NCI-H345 (cell line): ENCODE measurements at regions not wholly inside any gene's neighbourhood (a gene's known extent, or its start where the extent isn't known, plus 50 kb on each side); places are given as distances from the start of the nearest gene placed in this dataset.
A peak's percentile ranks its signal among the peaks of the same experiment; 100 is the strongest.
"Not testable (repeated sequence)": the region's sequence is repeated elsewhere in the genome, so short reads cannot be mapped to it uniquely, and the experiment has no call there.

ENCODE experiments used
- DNase-seq: peaks from one replicate; lab custom pipeline; 2025; lab: John Stamatoyannopoulos, UW

- no peak for DNase-seq
These were observed 199.1 kb downstream of the FZD1 start for GRCh38 chr7:91463330-91463729.

- no peak for DNase-seq
These were observed 201.4 kb downstream of the FZD1 start for GRCh38 chr7:91465595-91466061.

DNA sequence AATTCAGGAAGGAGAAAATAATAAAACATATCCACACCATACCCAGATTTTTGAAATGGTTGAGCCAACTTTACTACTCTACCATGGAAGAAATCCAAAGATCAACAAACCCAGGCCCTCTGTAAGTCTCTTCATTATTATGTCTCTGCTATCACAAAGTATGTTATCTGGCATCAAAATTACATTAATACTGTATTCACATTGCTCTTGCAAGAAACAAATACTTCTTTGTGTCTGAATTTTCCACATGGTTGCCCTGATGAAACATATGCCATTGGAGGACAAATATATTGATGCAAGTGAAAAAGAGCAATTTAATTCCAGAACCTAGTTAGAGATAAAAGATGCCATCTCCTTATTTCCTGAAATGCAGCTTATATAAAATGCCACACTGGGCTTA is 204.0 kb downstream of the FZD1 start:
- no peak for DNase-seq

- no peak for DNase-seq
These were observed 209.4 kb downstream of the FZD1 start for GRCh38 chr7:91473619-91474018.

DNA sequence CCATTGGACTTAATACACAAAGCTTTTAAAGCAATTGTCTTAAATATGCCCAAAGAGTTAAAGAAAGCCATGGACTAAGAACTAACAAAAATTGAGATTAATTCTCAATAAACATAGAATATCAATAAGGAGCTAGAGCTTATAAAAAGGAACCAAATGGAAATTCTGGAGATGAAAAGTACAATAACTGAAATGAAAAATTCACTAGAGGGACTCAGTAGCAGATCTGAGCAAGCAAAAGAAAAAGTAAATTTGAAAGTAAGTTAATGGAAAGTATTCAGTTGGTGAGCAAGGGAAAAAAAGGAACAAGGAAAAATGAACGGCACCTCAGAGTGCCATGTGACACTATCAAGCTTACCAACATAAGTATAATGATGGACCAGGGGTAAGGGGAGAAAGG is 209.8 kb downstream of the FZD1 start:
- DNase-seq: no peak

- DNase-seq: not testable (repeated sequence)
These were observed 216.2 kb downstream of the FZD1 start for GRCh38 chr7:91480470-91480869.

DNA sequence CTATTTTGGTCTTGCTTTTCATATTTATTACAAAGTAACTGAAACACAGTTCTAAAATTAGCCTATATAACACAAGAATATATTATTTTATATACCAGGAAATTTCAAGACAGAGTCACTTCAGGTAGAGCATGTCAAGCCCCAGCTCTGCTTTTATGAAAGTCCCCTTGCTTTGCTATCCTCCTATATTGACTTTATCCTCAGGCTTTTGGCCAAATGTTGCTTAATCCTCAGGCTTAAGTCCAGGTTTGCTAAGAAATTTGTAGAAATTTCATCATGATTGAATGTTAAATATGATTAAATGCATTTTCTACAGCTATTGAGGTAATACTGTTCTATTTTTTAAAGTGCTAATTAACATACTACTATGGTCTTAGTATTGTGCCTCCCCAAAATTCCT is 227.6 kb downstream of the FZD1 start:
- no peak for DNase-seq

DNA sequence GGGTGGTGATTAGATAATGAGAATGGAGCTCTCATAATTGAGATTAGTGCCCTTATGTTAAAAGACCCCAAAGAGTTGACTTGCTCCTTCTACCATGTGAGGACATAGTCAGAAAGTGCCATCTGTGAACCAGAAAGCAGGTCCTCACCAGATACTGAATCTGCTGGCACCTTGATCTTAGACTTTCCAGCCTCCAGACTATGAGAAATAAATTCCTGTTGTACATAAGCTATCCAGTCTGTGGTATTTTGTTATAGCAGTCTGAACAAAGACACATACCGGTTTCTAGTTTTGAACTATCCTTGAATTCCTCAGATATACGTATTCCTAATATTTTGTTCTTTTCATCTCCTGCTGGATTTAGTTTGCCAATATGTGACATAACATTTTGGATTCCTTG is 228.1 kb downstream of the FZD1 start:
- DNase-seq: no peak

DNA sequence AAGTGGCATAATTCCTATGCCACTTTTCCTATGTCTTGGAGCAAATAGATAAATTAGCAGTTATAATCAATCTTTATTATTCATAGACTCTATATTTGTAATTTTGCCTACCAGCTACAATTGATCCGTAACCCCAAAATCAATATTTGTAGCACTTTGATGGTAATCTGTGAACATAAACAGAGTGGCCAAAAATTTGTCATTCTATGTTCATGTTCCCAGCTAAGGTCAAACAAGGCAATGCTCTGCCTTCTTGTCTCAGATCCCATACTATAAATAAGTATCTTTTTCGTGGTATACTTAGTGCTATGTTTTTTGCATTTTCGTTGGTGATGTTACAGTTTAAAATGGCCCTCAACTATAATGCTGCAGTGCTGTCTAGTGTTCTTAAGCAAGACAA is 228.5 kb downstream of the FZD1 start:
- DNase-seq: no peak

DNA sequence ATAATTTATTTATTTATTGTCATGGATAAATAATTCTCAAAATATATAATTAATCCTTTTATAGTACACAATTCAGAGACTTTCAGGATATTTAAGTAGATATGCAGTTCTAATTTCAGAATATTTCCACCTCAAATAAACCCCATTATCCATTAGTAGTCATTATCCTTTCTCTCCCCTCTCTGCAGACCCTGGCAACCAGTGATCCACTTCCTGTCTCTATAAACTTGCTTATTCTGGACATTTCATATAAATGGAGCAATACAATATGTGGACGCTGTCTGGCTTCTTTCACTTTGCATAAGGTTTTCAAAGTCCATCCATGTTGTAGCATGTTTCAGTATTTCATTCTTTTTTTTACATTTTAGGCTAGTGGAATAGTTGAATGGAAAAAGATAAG is 230.2 kb downstream of the FZD1 start:
- DNase-seq: no peak

GRCh38 chr7:91496251-91496820 is 232.1 kb downstream of the FZD1 start:
- DNase-seq: no peak

DNA sequence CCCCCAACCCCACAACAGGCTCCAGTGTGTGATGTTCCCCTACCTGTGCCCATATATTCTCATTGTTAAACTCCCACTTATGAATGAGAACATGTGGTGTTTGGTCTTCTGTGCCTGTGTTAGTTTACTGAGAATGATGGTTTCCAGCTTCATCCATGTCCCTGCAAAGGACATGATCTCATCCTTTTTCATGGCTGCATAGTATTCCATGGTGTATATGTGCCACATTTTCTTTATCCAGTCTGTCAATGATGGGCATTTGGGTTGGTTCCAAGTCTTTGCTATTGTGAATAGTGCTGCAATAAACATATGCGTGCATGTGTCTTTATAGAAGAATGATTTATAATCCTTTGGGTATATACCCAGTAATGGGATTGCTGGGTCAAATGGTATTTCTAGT is 233.0 kb downstream of the FZD1 start:
- DNase-seq: not testable (repeated sequence)

- no peak for DNase-seq
These were observed 239.8 kb downstream of the FZD1 start for GRCh38 chr7:91503934-91504555.

DNA sequence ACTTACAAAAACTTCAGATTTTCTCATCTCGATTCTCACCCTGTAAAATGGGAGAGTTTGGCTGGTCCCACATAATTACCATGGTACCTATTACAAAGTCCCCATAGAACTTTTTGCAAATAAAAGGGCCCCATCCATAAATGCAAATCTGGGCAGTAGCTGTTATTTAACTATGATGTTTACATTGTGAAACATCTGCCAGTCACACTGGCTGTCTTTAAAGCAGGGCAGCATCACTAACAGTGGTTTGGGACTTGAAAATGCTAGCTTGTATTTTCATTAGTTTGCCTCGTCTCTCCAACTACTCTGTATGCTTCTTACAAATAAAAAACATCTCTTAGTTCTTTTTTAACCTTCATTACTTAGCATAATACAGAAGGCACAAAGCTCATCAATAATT is 240.7 kb downstream of the FZD1 start:
- peak; percentile 29 for DNase-seq

DNA sequence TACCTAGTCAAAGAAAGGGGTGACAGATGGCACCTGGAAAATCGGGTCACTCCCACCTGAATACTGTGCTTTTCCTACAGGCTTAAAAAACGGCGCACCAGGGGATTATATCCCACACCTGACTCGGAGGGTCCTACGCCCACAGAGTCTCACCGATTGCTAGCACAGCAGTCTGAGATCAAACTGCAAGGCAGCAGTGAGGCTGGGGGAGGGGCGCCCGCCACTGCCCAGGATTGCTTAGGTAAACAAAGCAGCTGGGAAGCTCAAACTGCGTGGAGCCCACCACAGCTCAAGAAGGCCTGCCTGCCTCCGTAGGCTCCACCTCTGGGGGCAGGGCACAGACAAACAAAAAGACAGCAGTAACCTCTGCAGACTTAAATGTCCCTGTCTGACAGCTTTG is 242.7 kb downstream of the FZD1 start:
- DNase-seq: not testable (repeated sequence)

GRCh38 chr7:91511861-91512260 is 247.6 kb downstream of the FZD1 start:
- DNase-seq: not testable (repeated sequence)

DNA sequence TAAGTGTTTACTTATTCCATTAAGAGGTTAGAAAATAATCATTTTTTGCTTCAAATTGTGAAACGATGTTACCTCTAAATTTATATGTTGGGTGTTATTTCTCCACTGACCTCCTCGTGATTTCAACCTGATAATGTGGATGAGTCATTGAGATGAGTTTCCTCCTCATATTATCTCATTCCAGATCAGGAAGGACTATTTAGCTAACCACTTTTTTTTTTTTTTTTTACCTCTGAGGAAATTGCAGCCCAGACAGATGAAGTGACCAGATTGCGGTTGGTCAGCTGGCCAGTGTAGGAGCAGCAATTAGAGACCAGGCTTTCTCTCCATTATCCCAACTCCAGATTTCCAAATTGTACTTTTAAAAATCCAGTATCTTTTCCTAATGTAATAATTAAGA is 248.7 kb downstream of the FZD1 start:
- DNase-seq: no peak

- DNase-seq: no peak
These were observed 250.4 kb downstream of the FZD1 start for GRCh38 chr7:91514591-91514990.

DNA sequence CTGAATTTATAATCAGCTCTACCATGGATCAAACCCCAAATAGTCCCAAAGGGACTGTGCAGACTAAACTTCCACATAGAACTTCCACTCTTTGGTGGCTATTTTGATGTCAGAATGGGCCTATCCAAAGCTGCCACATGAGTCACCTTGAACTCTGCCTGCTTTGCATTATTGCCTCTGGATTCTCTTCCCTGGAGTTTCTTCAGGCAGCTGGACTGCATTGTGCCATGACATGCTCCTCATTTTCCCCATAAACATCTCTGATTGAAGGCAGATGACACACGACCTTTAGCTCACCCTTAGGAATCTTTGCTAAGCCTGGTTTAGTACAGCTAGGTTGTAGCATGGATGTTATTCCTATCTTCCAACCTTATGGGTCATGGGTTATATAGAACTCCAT is 251.7 kb downstream of the FZD1 start:
- no peak for DNase-seq

GRCh38 chr7:91517201-91517785 is 253.1 kb downstream of the FZD1 start:
- DNase-seq: peak; percentile 57

- DNase-seq: no peak
These were observed 253.8 kb downstream of the FZD1 start for GRCh38 chr7:91518058-91518457.

DNA sequence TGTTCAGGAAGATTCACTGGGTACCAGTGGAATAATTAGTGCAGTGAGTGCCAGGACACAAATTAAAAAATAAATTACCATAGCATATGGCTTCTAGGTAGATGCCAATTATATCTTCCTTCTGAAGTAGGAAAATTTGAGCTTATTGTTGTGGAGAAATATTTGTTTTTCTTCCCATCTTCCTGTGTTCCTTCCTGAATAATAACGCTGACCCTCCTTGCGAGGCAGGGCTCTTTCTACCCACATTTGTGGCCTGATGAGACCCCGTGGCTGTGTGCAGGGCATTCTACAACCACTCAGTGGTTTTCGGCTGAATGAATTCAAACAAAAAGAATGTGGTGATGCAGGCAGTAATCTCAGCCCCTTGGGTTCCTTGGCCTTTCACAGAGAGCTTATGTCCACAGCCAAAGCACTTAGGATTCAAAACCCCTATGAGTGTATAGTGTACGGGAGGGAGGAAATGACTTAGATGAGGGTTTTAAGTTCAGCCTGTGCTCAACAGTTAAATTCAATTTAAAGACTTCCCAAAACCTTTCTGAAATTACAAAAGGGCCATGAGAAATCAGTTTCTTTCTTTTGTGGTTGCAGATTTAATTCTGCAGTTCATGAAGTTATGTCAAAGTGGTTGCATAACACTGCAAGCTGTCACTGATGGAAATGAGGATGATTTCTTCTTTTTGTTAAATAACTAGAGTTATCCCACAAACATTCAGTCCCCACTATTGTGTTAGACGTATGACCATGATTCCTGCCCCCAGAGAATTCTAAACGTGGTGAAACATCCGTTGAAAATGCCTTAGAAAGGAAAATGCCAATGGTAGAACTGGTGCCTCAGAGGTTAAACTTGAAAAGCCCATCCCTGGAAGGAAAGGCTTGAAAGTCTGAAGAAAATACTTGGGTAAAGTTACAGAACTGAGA is 255.3 kb downstream of the FZD1 start:
- DNase-seq: peak; percentile 36

DNA sequence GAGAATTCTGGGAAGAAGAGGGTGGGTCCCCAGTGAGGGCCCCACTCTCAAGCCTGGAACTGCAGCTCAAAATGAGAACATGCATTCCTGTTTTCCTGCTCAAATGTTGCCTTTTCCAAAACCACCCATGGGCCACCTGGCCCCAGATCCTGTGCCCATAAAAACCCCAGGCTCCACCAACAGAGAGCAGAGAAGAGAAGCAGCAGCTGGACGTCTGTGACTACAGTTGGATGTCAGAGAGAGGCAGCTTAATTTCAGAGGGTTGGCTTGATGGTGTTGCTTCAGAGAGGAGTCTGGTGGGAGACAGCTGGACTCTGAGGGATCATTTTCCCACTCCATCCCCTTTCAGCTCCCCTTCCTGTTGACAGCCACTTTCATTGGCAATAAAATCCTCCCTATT is 256.4 kb downstream of the FZD1 start:
- DNase-seq: no peak
